CD4-positive, CD25-positive, alpha-beta regulatory T cell (primary cell): ENCODE measurements at regions not wholly inside any gene's neighbourhood (a gene's known extent, or its start where the extent isn't known, plus 50 kb on each side); places are given as distances from the start of the nearest gene placed in this dataset.

Source experiments
- ATAC-seq, 2 donors: fragments of 150-1000 bp; cut with Tn5 transposase; one replicate each; pipeline ENCODE4 v1.10.0; 2021; ENCODE audit warnings: low read depth in 2 of 2, moderate number of reproducible peaks in 2 of 2, moderate library complexity in 1 of 2
- DNase-seq, 3 donors: peaks; one replicate each; pipeline versions ENCODE4 v3.0.0 to v3.0.0-alpha.2; 2012 to 2022; ENCODE audit warnings: mixed read lengths in 1 of 3
- H3K27ac ChIP-seq: one replicate; pipeline ENCODE4 v1.7.0; 2013; ENCODE audit warnings: mild to moderate bottlenecking, low read length; ENCODE audit not compliant: insufficient read depth, poor library complexity, severe bottlenecking
- H3K27me3 ChIP-seq: one replicate; pipeline ENCODE4 v1.7.0; 2013; ENCODE audit warnings: low read length; ENCODE audit not compliant: control insufficient read depth, insufficient read depth
- H3K36me3 ChIP-seq: one replicate; pipeline ENCODE4 v1.7.0; 2013; ENCODE audit warnings: mild to moderate bottlenecking, low read length, moderate library complexity; ENCODE audit not compliant: control insufficient read depth, insufficient read depth
- H3K4me1 ChIP-seq: 2 replicates; pipeline ENCODE4 v1.7.0; 2013; ENCODE audit warnings: mild to moderate bottlenecking, low read length; ENCODE audit not compliant: insufficient read depth, control insufficient read depth, poor library complexity, severe bottlenecking
- H3K4me3 ChIP-seq: one replicate; pipeline ENCODE4 v1.7.0; 2013; ENCODE audit warnings: low read depth, mild to moderate bottlenecking, low read length, moderate library complexity
- H3K9me3 ChIP-seq, 2 experiments: 1 replicate in 1 of 2; 2 replicates in 1 of 2; pipeline ENCODE4 v1.7.0; 2013; ENCODE audit warnings: low read length in 2 of 2, mild to moderate bottlenecking in 1 of 2, moderate library complexity in 1 of 2; ENCODE audit not compliant: control insufficient read depth in 2 of 2
- H3K27ac Mint-ChIP-seq, 3 donors: one replicate each; pipeline ENCODE4 v1.8.0; 2020 to 2022; ENCODE audit warnings: mild to moderate bottlenecking in 3 of 3, mixed read lengths in 3 of 3, moderate library complexity in 2 of 3
- H3K27me3 Mint-ChIP-seq: one replicate; pipeline ENCODE4 v1.8.0; 2022; ENCODE audit warnings: mild to moderate bottlenecking, mixed read lengths
- H3K36me3 Mint-ChIP-seq: one replicate; pipeline ENCODE4 v1.8.0; 2020; ENCODE audit warnings: mixed read lengths
- H3K4me1 Mint-ChIP-seq, 4 donors: one replicate each; pipeline ENCODE4 v1.8.0; 2020 to 2022; ENCODE audit warnings: mixed read lengths in 4 of 4, mild to moderate bottlenecking in 1 of 4
- H3K4me3 Mint-ChIP-seq, 4 donors: one replicate each; pipeline ENCODE4 v1.8.0; 2020 to 2022; ENCODE audit warnings: mild to moderate bottlenecking in 4 of 4, mixed read lengths in 4 of 4, moderate library complexity in 3 of 4
- H3K9me3 Mint-ChIP-seq, 7 donors: one replicate each; pipeline ENCODE4 v1.8.0; 2020 to 2022; ENCODE audit warnings: mixed read lengths in 7 of 7, mild to moderate bottlenecking in 3 of 7, moderate library complexity in 2 of 7

DNA sequence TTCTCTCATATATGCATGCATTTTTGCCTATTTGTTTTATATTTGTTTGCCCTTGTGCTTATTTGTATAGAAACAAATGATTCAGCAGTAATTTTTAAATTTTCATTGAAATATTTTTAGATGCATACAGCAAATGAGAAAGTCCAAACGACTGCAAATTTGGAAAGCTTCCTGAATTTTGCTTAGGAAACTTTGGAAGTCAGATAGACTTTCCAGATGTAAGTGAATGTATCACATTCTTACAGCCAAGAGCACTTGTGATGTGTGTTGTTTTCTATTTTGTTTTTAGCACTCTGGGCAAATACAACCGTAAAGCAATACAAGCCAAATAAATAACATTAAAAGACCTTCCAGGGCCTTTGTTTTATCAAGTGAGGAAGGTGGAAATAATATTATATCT is 680.8 kb upstream of the CDH8 start:
- peaks cover 4 to 35% (median 14%) of the 10 kb centered on the region in 7 donors for H3K9me3 Mint-ChIP-seq
- H3K4me3 Mint-ChIP-seq, result no peak overlapping the region
- H3K36me3 Mint-ChIP-seq, result no peaks in the 10 kb centered on the region
- Histone ChIP-seq H3K27ac (no peak overlapping the region), H3K9me3 (no peaks in the 10 kb centered on the region), H3K4me1 (no peaks in the 10 kb centered on the region), H3K36me3 (no peaks in the 10 kb centered on the region), H3K4me3 (no peak overlapping the region), H3K27me3 (no peaks in the 10 kb centered on the region)
- ATAC-seq (no peak), DNase-seq (no peak)
- H3K4me1 Mint-ChIP-seq, result no peaks in the 10 kb centered on the region
- H3K27me3 Mint-ChIP-seq, result no peaks in the 10 kb centered on the region
- H3K27ac Mint-ChIP-seq, result no peak overlapping the region

DNA sequence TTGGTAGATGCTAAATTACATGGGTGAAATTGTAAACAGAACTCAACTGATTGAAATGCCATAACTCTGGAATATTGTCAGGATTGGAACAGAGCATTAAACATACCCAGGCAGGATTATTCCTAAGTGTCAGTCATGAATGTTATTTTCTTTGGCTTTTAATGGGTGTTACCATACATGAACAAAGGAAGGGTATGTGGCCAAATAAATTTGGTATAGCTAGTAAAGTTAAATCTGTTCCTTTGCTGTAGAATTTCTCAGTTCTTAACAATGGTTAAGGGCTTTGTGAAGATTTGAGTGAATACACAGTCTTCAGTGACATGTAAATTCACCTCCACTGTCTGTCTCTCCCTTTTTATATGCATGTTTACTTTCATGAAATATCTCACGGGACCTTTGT is 679.5 kb upstream of the CDH8 start:
- DNase-seq, result no peak
- Mint-ChIP-seq H3K27me3 (no peaks in the 10 kb centered on the region), H3K36me3 (no peaks in the 10 kb centered on the region)

DNA sequence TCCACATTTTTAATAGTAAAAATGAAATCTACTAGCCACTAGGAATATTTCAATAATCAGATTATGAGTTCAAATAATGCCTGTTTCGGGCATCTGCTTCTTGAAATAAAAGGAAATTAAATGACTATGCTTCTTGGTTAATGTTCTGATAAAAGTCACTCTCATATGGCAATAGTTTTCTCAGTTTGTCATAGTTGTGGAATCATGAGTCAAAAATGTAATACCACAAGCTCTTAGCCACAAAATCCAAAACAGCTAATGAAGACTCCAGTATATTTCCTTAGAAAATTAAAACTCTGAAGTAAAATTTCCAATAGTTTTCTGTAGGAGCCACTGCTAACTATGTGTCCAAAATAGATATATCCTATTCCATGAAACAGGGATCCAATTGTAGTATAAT is 676.3 kb upstream of the CDH8 start:
- Histone ChIP-seq H3K9me3 (peaks cover 2 to 6% of the 10 kb centered on the region in 2 experiments), H3K36me3 (no peaks in the 10 kb centered on the region), H3K27ac (no peak overlapping the region), H3K27me3 (no peaks in the 10 kb centered on the region), H3K4me3 (no peak overlapping the region), H3K4me1 (no peaks in the 10 kb centered on the region)
- no peaks in the 10 kb centered on the region for H3K27me3 Mint-ChIP-seq
- ATAC-seq (no peak), DNase-seq (no peak)
- no peak overlapping the region for H3K27ac Mint-ChIP-seq
- H3K9me3 Mint-ChIP-seq, result peaks cover 4 to 32% (median 12%) of the 10 kb centered on the region in 7 donors
- no peaks in the 10 kb centered on the region for H3K36me3 Mint-ChIP-seq
- H3K4me3 Mint-ChIP-seq, result no peak overlapping the region
- no peaks in the 10 kb centered on the region for H3K4me1 Mint-ChIP-seq

More for the DNA sequence above, 679.5 kb upstream of the CDH8 start:
- Histone ChIP-seq H3K9me3 (peaks cover 0 to 3% of the 10 kb centered on the region in 2 experiments), H3K27ac (no peak overlapping the region), H3K4me1 (no peaks in the 10 kb centered on the region), H3K36me3 (no peaks in the 10 kb centered on the region), H3K27me3 (no peaks in the 10 kb centered on the region), H3K4me3 (no peak overlapping the region)
- no peak overlapping the region for H3K27ac Mint-ChIP-seq
- no peaks in the 10 kb centered on the region for H3K4me1 Mint-ChIP-seq
- no peak overlapping the region for H3K4me3 Mint-ChIP-seq
- ATAC-seq, result no peak
- peaks cover 2 to 35% (median 16%) of the 10 kb centered on the region in 7 donors for H3K9me3 Mint-ChIP-seq

DNA sequence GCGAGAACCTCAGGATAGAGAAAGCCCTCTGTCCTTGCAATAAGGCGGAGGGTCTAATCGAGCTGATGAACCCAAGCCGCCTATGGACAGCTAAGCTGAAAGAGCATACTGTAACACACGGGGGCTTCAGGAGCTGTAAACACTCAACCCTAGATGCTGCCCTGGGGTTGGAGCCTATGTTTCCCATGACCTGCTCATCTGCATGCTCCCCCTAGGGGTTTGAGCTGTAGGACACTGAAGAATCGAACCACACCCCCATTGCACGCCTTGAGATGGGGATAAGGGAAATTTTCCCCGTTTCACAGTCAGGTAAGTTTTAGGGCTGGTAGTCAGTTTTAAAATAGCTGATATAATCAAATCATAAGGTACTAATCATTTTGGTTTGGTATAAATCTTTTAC is 675.6 kb upstream of the CDH8 start:
- H3K9me3 ChIP-seq, result peaks cover 2 to 11% of the 10 kb centered on the region in 2 experiments
- no peaks in the 10 kb centered on the region for H3K27me3 ChIP-seq
- H3K36me3 ChIP-seq, result no peaks in the 10 kb centered on the region
- Mint-ChIP-seq H3K4me1 (no peaks in the 10 kb centered on the region), H3K27ac (no peak overlapping the region), H3K4me3 (no peak overlapping the region), H3K36me3 (no peaks in the 10 kb centered on the region), H3K9me3 (peaks cover 2 to 27% (median 10%) of the 10 kb centered on the region in 7 donors), H3K27me3 (no peaks in the 10 kb centered on the region)
- H3K27ac ChIP-seq, result no peak overlapping the region
- DNase-seq (no peak), ATAC-seq (no peak)
- no peak overlapping the region for H3K4me3 ChIP-seq
- no peaks in the 10 kb centered on the region for H3K4me1 ChIP-seq

DNA sequence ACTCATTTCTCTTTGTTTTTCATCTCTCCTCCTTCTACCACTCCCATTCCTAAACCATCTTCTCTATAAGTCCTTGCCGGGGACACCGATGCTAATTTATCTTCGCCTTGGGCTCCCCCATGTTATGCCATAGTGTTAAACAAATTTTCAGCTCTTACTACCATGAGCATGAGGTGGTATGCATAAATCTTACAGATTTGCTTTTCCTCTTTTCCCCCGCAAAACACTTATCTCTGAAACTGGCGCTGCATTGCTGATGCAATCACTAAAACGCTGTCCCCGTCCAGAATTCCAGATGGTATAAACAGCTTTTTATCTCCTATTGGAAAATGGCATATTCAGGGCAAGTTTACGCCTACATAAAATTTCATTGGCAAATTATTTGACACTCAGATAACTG is 673.6 kb upstream of the CDH8 start:
- DNase-seq (no peak), ATAC-seq (no peak)
- H3K27ac ChIP-seq, result no peak overlapping the region
- H3K4me1 ChIP-seq, result no peaks in the 10 kb centered on the region
- peaks cover 2 to 11% of the 10 kb centered on the region in 2 experiments for H3K9me3 ChIP-seq
- Mint-ChIP-seq H3K27me3 (no peaks in the 10 kb centered on the region), H3K9me3 (peaks cover 2 to 19% (median 10%) of the 10 kb centered on the region in 7 donors), H3K27ac (no peak overlapping the region), H3K36me3 (no peaks in the 10 kb centered on the region), H3K4me3 (no peak overlapping the region), H3K4me1 (no peaks in the 10 kb centered on the region)
- H3K36me3 ChIP-seq, result no peaks in the 10 kb centered on the region
- H3K4me3 ChIP-seq, result no peak overlapping the region
- H3K27me3 ChIP-seq, result no peaks in the 10 kb centered on the region

DNA sequence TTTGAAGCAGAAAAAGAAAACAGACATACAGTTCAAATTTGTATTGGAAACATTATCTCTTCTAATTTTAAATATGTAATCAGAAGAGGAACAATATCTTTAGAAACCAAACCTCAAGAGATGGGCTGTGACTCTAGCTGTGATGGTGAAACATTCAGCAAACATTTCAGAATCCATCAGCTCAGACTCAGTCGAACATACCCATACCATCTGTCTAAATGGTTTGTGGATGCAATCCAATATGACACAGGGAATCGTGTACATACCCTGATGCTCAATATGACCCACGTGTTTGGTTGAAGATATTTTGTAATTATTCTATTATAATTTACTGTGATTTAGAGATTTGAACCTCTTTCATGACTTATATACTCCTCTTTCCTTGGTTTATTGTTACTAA is 665.2 kb upstream of the CDH8 start:
- peaks cover 5 to 44% (median 11%) of the 10 kb centered on the region in 7 donors for H3K9me3 Mint-ChIP-seq
- H3K27ac Mint-ChIP-seq, result no peak overlapping the region
- H3K9me3 ChIP-seq, result peaks cover 4 to 6% of the 10 kb centered on the region in 2 experiments
- no peaks in the 10 kb centered on the region for H3K4me1 ChIP-seq
- no peaks in the 10 kb centered on the region for H3K36me3 ChIP-seq
- H3K27ac ChIP-seq, result no peak overlapping the region
- no peak for ATAC-seq
- no peaks in the 10 kb centered on the region for H3K36me3 Mint-ChIP-seq
- no peaks in the 10 kb centered on the region for H3K4me1 Mint-ChIP-seq
- no peak for DNase-seq
- H3K27me3 Mint-ChIP-seq, result no peaks in the 10 kb centered on the region
- H3K27me3 ChIP-seq, result no peaks in the 10 kb centered on the region
- H3K4me3 ChIP-seq, result no peak overlapping the region
- H3K4me3 Mint-ChIP-seq, result no peak overlapping the region

DNA sequence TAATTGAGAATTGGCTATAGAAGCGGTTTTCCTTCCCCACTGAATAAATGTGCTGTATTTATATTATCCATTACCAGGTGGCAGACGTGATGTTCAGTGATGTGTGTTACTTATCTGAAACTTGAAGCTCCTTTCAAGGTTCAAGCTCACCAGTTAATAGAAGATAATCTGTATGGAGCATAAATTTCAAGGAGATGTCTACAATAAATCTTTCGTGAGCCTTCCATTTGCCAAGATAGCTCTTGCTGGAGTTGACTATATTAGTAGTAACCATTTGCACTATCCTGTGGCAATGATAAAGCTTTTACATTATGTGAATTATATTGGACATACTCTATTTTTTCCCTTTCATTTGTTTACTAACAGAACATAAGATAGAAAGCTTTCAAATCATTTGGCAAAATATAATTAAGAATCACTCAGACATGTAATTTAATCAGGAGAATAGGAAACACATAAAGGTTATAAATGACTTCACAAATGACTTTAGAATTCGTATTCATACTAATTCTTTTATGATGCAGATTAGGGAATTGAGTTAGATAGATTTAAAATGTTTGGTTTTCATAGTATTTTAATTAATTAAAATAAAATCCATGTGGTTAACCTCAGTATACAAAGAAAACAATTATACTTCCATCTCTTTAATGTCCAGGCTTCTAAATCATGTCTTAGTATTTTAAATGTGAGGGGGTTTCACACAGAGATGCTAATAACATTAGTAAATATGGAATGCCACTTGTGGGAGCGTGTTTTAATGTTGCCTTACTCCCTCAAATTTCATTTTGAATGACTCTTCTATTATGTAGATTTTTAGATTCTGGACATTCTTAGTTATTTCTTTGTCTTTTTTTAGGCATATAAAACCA is 664.4 kb upstream of the CDH8 start:
- DNase-seq (no peak), ATAC-seq (no peak)
- peaks cover 9 to 13% of the 10 kb centered on the region in 2 experiments for H3K9me3 ChIP-seq
- Mint-ChIP-seq H3K9me3 (peaks cover 5 to 43% (median 9%) of the 10 kb centered on the region in 7 donors), H3K36me3 (no peaks in the 10 kb centered on the region), H3K27ac (no peak overlapping the region), H3K4me1 (no peaks in the 10 kb centered on the region), H3K4me3 (no peak overlapping the region), H3K27me3 (no peaks in the 10 kb centered on the region)
- no peaks in the 10 kb centered on the region for H3K4me1 ChIP-seq
- H3K36me3 ChIP-seq, result no peaks in the 10 kb centered on the region
- H3K27ac ChIP-seq, result no peak overlapping the region
- no peak overlapping the region for H3K4me3 ChIP-seq
- H3K27me3 ChIP-seq, result no peaks in the 10 kb centered on the region

DNA sequence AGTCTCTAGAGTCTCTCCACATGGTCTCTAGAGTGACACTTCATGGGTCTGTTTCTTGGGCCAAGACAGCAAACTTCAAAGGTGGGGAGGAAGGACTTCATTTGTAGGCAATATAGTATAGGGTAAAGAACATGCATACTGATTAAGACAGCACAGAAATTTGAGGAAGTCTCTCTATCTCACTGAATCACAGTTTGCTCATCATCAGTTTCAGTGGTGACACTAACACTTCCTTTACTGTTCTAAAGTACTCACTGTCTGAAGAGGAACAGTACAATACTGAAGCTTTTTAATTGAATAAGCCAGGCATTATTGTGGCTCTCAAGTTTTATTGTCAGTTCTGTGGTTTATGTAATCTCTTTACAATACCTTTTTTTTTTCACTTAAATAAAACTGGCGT is 656.4 kb upstream of the CDH8 start:
- Mint-ChIP-seq H3K4me1 (no peaks in the 10 kb centered on the region), H3K4me3 (no peak overlapping the region), H3K9me3 (peaks cover 0 to 37% (median 13%) of the 10 kb centered on the region in 7 donors), H3K27ac (no peak overlapping the region), H3K36me3 (no peaks in the 10 kb centered on the region), H3K27me3 (no peaks in the 10 kb centered on the region)
- ATAC-seq (no peak), DNase-seq (no peak)
- no peak overlapping the region for H3K4me3 ChIP-seq
- H3K9me3 ChIP-seq, result peaks cover 13 to 14% of the 10 kb centered on the region in 2 experiments
- H3K27ac ChIP-seq, result no peak overlapping the region
- no peaks in the 10 kb centered on the region for H3K27me3 ChIP-seq
- no peaks in the 10 kb centered on the region for H3K4me1 ChIP-seq
- no peaks in the 10 kb centered on the region for H3K36me3 ChIP-seq
